H9 (cell line): ENCODE measurements at regions not wholly inside any gene's neighbourhood (a gene's known extent, or its start where the extent isn't known, plus 50 kb on each side); places are given as distances from the start of the nearest gene placed in this dataset.

ENCODE experiments used
- DNase-seq: peaks from one replicate; pipeline ENCODE4 v3.0.0-alpha.2; 2017
- H2AFZ ChIP-seq: one replicate; pipeline ENCODE4 v1.6.1; 2013; ENCODE audit warnings: mild to moderate bottlenecking, low read length, control low read depth, moderate library complexity
- H2AK5ac ChIP-seq: 2 replicates; pipeline ENCODE4 v1.6.1; 2013; ENCODE audit warnings: low read length, control low read depth, mixed read lengths; ENCODE audit not compliant: insufficient read length
- H2BK120ac ChIP-seq: one replicate; pipeline ENCODE4 v1.6.1; 2013; ENCODE audit warnings: low read depth, mild to moderate bottlenecking, low read length, control low read depth, inconsistent platforms; ENCODE audit not compliant: poor library complexity, severe bottlenecking
- H2BK12ac ChIP-seq: 2 replicates; pipeline ENCODE4 v1.6.1; 2013; ENCODE audit warnings: low read length, control low read depth, mixed read lengths, low read depth; ENCODE audit not compliant: insufficient read length
- H2BK15ac ChIP-seq: 2 replicates; pipeline ENCODE4 v1.6.1; 2013; ENCODE audit warnings: low read depth, low read length, control low read depth
- H2BK20ac ChIP-seq: one replicate; pipeline ENCODE4 v1.6.1; 2013; ENCODE audit warnings: low read depth, mild to moderate bottlenecking, low read length, control low read depth, inconsistent platforms; ENCODE audit not compliant: poor library complexity, severe bottlenecking
- H2BK5ac ChIP-seq: 2 replicates; pipeline ENCODE4 v1.6.1; 2013; ENCODE audit warnings: low read length, control low read depth, mixed read lengths; ENCODE audit not compliant: insufficient read length
- H3K14ac ChIP-seq: 2 replicates; pipeline ENCODE4 v1.6.1; 2013; ENCODE audit warnings: low read length, control low read depth; ENCODE audit not compliant: insufficient read depth
- H3K18ac ChIP-seq: 2 replicates; pipeline ENCODE4 v1.6.1; 2013; ENCODE audit warnings: low read depth, mild to moderate bottlenecking, mixed read lengths, low read length, control low read depth; ENCODE audit not compliant: insufficient read length
- H3K23ac ChIP-seq: 2 replicates; pipeline ENCODE4 v1.6.1; 2013; ENCODE audit warnings: low read length, control low read depth, mixed read lengths, low read depth; ENCODE audit not compliant: insufficient read length
- H3K23me2 ChIP-seq: 2 replicates; pipeline ENCODE4 v1.6.1; 2013; ENCODE audit warnings: low read depth, mild to moderate bottlenecking, mixed read lengths, low read length, control low read depth; ENCODE audit not compliant: insufficient read length, poor library complexity, severe bottlenecking
- H3K27ac ChIP-seq: 2 replicates; pipeline ENCODE4 v1.5.1; 2013; ENCODE audit warnings: low read length, control low read depth, mixed read lengths, low read depth; ENCODE audit not compliant: insufficient read length
- H3K27me3 ChIP-seq: 2 replicates; pipeline ENCODE4 v1.6.1; 2013; ENCODE audit warnings: low read length, control low read depth, inconsistent platforms; ENCODE audit not compliant: insufficient read depth
- H3K4ac ChIP-seq: 2 replicates; pipeline ENCODE4 v1.6.1; 2013; ENCODE audit warnings: low read depth, mild to moderate bottlenecking, control low read depth, inconsistent platforms, low read length, moderate library complexity
- H3K4me1 ChIP-seq: 2 replicates; pipeline ENCODE4 v1.6.1; 2013; ENCODE audit warnings: low read length, control low read depth, inconsistent platforms; ENCODE audit not compliant: insufficient read depth
- H3K4me2 ChIP-seq: 2 replicates; pipeline ENCODE4 v1.6.1; 2013; ENCODE audit warnings: low read length, control low read depth, mixed read lengths; ENCODE audit not compliant: insufficient read length, insufficient read depth
- H3K56ac ChIP-seq: 2 replicates; pipeline ENCODE4 v1.6.1; 2013; ENCODE audit warnings: low read depth, mild to moderate bottlenecking, mixed read lengths, low read length, control low read depth; ENCODE audit not compliant: insufficient read length
- H3K79me1 ChIP-seq: 2 replicates; pipeline ENCODE4 v1.6.1; 2013; ENCODE audit warnings: low read depth, mild to moderate bottlenecking, moderate library complexity, low read length, control low read depth, inconsistent platforms; ENCODE audit not compliant: insufficient read depth, poor library complexity, severe bottlenecking
- H3K79me2 ChIP-seq: 2 replicates; pipeline ENCODE4 v1.6.1; 2013; ENCODE audit warnings: low read length, control low read depth, inconsistent platforms; ENCODE audit not compliant: insufficient read depth
- H3K9ac ChIP-seq: 2 replicates; pipeline ENCODE4 v1.6.1; 2013; ENCODE audit warnings: low read length, control low read depth, mixed read lengths; ENCODE audit not compliant: insufficient read length; ENCODE audit errors: extremely low read depth
- H3K9me3 ChIP-seq: one replicate; pipeline ENCODE4 v1.6.1; 2013; ENCODE audit warnings: low read depth, low read length, inconsistent platforms; ENCODE audit not compliant: control insufficient read depth
- H3T11ph ChIP-seq: one replicate; pipeline ENCODE4 v1.6.1; 2013; ENCODE audit warnings: mild to moderate bottlenecking, low read length, control low read depth, inconsistent platforms
- H4K20me1 ChIP-seq: one replicate; pipeline ENCODE4 v1.6.1; 2013; ENCODE audit not compliant: control insufficient read depth, insufficient read length, insufficient read depth
- H4K5ac ChIP-seq: 2 replicates; pipeline ENCODE4 v1.6.1; 2013; ENCODE audit warnings: low read depth, mild to moderate bottlenecking, mixed read lengths, low read length, control low read depth; ENCODE audit not compliant: insufficient read length
- H4K8ac ChIP-seq: replicated peaks from 2 replicates; pipeline ENCODE4 v1.6.1; 2013; ENCODE audit warnings: low read length, control low read depth, mixed read lengths, low read depth; ENCODE audit not compliant: insufficient read length
- H4K91ac ChIP-seq: 2 replicates; pipeline ENCODE4 v1.6.1; 2013; ENCODE audit warnings: low read depth, mild to moderate bottlenecking, moderate library complexity, mixed read lengths, low read length, control low read depth; ENCODE audit not compliant: insufficient read length
- H3K27ac Mint-ChIP-seq, 3 experiments: 2 replicates in 2 of 3; 3 replicates in 1 of 3; pipeline ENCODE4 v1.8.0; 2020 to 2021; ENCODE audit warnings: mixed read lengths in 3 of 3, mild to moderate bottlenecking in 1 of 3, moderate library complexity in 1 of 3
- H3K27me3 Mint-ChIP-seq: 2 replicates; pipeline ENCODE4 v1.8.0; 2021; ENCODE audit warnings: low read depth, mild to moderate bottlenecking, moderate library complexity, mixed read lengths
- H3K36me3 Mint-ChIP-seq, 3 experiments: 2 replicates in 2 of 3; 3 replicates in 1 of 3; pipeline ENCODE4 v1.8.0; 2020 to 2021; ENCODE audit warnings: low read depth in 3 of 3, mixed read lengths in 3 of 3; ENCODE audit not compliant: insufficient read depth in 1 of 3
- H3K4me1 Mint-ChIP-seq, 2 experiments: 2 replicates each; pipeline ENCODE4 v1.8.0; 2020; ENCODE audit warnings: mixed read lengths in 2 of 2
- H3K4me3 Mint-ChIP-seq, 2 experiments: 2 replicates in 1 of 2; 3 replicates in 1 of 2; pipeline ENCODE4 v1.8.0; 2020 to 2021; ENCODE audit warnings: mild to moderate bottlenecking in 2 of 2, mixed read lengths in 2 of 2, moderate library complexity in 1 of 2
- H3K9me3 Mint-ChIP-seq, 2 experiments: 2 replicates in 1 of 2; 3 replicates in 1 of 2; pipeline ENCODE4 v1.8.0; 2020; ENCODE audit warnings: mild to moderate bottlenecking in 2 of 2, mixed read lengths in 2 of 2, moderate library complexity in 1 of 2
- WGBS: extraction: QIAGEN DNeasy Blood & Tissue Kit; methylation state at CpG from one replicate; pipeline ENCODE4 v1.1.7; 2013; ENCODE audit warnings: missing lambda C conversion rate, low lambda C conversion rate, mixed read lengths; ENCODE audit not compliant: insufficient read length; ENCODE audit errors: extremely low coverage; 5-methylcytosine and 5-hydroxymethylcytosine counted together
- TF ChIP-seq, protein P1 (sequence below): fragments of 200-600 bp; sonication (generic); conservative IDR thresholded peaks from 3 replicates; pipeline ENCODE4 v1.8.0; 2021; ENCODE audit warnings: antibody characterized with exemption, mild to moderate bottlenecking

DNA sequence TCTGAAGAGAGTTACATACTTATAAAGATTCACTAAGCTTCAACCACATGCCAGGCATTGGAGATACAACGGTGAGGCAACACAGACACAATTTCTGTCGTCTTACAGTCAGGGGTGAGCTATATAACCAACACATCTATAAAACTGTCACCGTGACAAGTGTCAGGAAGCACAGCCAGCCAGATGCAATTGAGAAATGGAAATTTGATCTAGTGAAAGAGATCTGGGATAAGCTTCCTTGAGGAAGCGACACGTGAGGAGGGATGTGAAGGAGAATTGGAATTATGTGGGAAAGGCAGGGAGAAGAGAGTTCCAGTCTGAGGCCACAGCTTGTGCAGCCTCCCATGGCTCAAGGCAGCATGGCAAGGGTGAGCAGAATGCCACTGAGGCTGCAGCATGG, 50.9 kb upstream of the ZNF354B start:
- Mint-ChIP-seq H3K4me1 (peaks cover 0 to 7% of the 10 kb centered on the region in 2 experiments; a peak in 2 of 4 replicates), H3K4me3 (no peak overlapping the region), H3K27me3 (no peaks in the 10 kb centered on the region; the same call in 1 of the 2 replicates), H3K27ac (no peak overlapping the region), H3K36me3 (peaks cover 0 to 4% (median 0%) of the 10 kb centered on the region in 3 experiments; a peak in 5 of 7 replicates), H3K9me3 (peaks cover 37 to 64% of the 10 kb centered on the region in 2 experiments)
- no peak overlapping the region for H2AFZ ChIP-seq
- no peak overlapping the region for H3K56ac ChIP-seq
- no peak overlapping the region for H3K9ac ChIP-seq
- H2AK5ac ChIP-seq: no peak overlapping the region
- H3K79me1 ChIP-seq: no peaks in the 10 kb centered on the region
- no peak overlapping the region for H3K4ac ChIP-seq
- H3K23me2 ChIP-seq: no peaks in the 10 kb centered on the region
- H3K9me3 ChIP-seq: no peaks in the 10 kb centered on the region
- H3K4me2 ChIP-seq: no peak overlapping the region
- no peak overlapping the region for H4K91ac ChIP-seq
- H4K5ac ChIP-seq: no peak overlapping the region
- H3K79me2 ChIP-seq: no peaks in the 10 kb centered on the region
- H3K23ac ChIP-seq: no peak overlapping the region
- no peak for DNase-seq
- H3K18ac ChIP-seq: no peak overlapping the region
- H2BK5ac ChIP-seq: no peak overlapping the region
- TF ChIP-seq, protein P1, sequence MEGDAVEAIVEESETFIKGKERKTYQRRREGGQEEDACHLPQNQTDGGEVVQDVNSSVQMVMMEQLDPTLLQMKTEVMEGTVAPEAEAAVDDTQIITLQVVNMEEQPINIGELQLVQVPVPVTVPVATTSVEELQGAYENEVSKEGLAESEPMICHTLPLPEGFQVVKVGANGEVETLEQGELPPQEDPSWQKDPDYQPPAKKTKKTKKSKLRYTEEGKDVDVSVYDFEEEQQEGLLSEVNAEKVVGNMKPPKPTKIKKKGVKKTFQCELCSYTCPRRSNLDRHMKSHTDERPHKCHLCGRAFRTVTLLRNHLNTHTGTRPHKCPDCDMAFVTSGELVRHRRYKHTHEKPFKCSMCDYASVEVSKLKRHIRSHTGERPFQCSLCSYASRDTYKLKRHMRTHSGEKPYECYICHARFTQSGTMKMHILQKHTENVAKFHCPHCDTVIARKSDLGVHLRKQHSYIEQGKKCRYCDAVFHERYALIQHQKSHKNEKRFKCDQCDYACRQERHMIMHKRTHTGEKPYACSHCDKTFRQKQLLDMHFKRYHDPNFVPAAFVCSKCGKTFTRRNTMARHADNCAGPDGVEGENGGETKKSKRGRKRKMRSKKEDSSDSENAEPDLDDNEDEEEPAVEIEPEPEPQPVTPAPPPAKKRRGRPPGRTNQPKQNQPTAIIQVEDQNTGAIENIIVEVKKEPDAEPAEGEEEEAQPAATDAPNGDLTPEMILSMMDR: no peak
- H2BK15ac ChIP-seq: no peak overlapping the region
- no peak overlapping the region for H3K27ac ChIP-seq
- no peaks in the 10 kb centered on the region for H3K27me3 ChIP-seq
- H3K4me1 ChIP-seq: no peaks in the 10 kb centered on the region
- no peak overlapping the region for H2BK20ac ChIP-seq
- no peaks in the 10 kb centered on the region for H4K20me1 ChIP-seq
- WGBS: no CpG with 5 or more reads among the region's 5 CpGs
- H4K8ac ChIP-seq: no peak overlapping the region
- no peak overlapping the region for H3K14ac ChIP-seq
- H3T11ph ChIP-seq: no peak overlapping the region
- H2BK120ac ChIP-seq: no peak overlapping the region
- no peak overlapping the region for H2BK12ac ChIP-seq
